ENCODE measurements at regions not wholly inside any gene's neighbourhood (a gene's known extent, or its start where the extent isn't known, plus 50 kb on each side); places are given as distances from the start of the nearest gene placed in this dataset.

GRCh38 chr11:94705891-94706615, 62.1 kb upstream of the AMOTL1 start:
- no peak for ATAC-seq
- H3K27ac ChIP-seq = no peak overlapping the region
- no peak overlapping the region for H3K4me2 ChIP-seq
- DNase-seq (ENCODE audit: low read depth in 1 of 2, low spot score in 1 of 2) = no peak
- ChIA-PET CTCF (interaction anchor here (1.7 kb wide), 1 partner anchor 35 kb away, joined by 3 read pairs; no protein-coding TSS in a partner anchor), POLR2A (no interaction called here)
- no peaks in the 10 kb centered on the region for H3K9me3 ChIP-seq
- no peak for FAIRE-seq
- no peak overlapping the region for H3K4me3 ChIP-seq
- H3K4me1 ChIP-seq = no peaks in the 10 kb centered on the region
- 53% methylated on average over 6 of the region's 6 CpGs for WGBS (ENCODE audit: missing lambda C conversion rate)
- TF ChIP-seq HOXB5 (CRISPR knock-in tag; IDR thresholded peaks at IDR 0.05) (no peak), ATOH8 (CRISPR knock-in tag; IDR thresholded peaks at IDR 0.05; ENCODE audit: low read depth) (no peak), CBX8 (IDR thresholded peaks at IDR 0.05) (no peak), TFCP2L1 (CRISPR knock-in tag; IDR thresholded peaks at IDR 0.05) (no peak), JUNB (IDR thresholded peaks at IDR 0.05) (no peak), HES2 (IDR thresholded peaks at IDR 0.05) (no peak), CTCF (IDR thresholded peaks at IDR 0.05) (no peak), RNF2 (IDR thresholded peaks at IDR 0.05; ENCODE audit: borderline replicate concordance, low read depth) (no peak), SMC3 (IDR thresholded peaks at IDR 0.05) (no peak), HDAC2 (IDR thresholded peaks at IDR 0.05) (no peak), TP53 (CRISPR knock-in tag; IDR thresholded peaks at IDR 0.05) (no peak), CEBPB (IDR thresholded peaks at IDR 0.05) (no peak), MAX (IDR thresholded peaks at IDR 0.05) (no peak), HEYL (CRISPR knock-in tag; IDR thresholded peaks at IDR 0.05) (no peak), ZSCAN20 (CRISPR knock-in tag; IDR thresholded peaks at IDR 0.05) (no peak), BHLHE40 (IDR thresholded peaks at IDR 0.05; ENCODE audit: low read depth, low read length) (no peak)

- ATAC-seq = no peak
- CTCF ChIA-PET = no interaction called here
- no peak overlapping the region for H3K27ac ChIP-seq
- H3K9me3 ChIP-seq = no peaks in the 10 kb centered on the region
- POLR2A ChIA-PET = no interaction called here
- no peak overlapping the region for H3K4me3 ChIP-seq
- 83% methylated on average over 4 of the region's 4 CpGs for WGBS (ENCODE audit: missing lambda C conversion rate)
- TF ChIP-seq FOSL2 (IDR thresholded peaks at IDR 0.05) (no peak), FOSL2 (CRISPR knock-in tag; IDR thresholded peaks at IDR 0.05) (no peak), REST (IDR thresholded peaks at IDR 0.05) (no peak), FOSB (CRISPR knock-in tag; IDR thresholded peaks at IDR 0.05) (no peak), HMGXB4 (CRISPR knock-in tag; IDR thresholded peaks at IDR 0.05; ENCODE audit: borderline replicate concordance) (no peak), PHF8 (IDR thresholded peaks at IDR 0.05; ENCODE audit: borderline replicate concordance, low read depth) (no peak), EP300 (IDR thresholded peaks at IDR 0.05) (no peak)
- H3K4me1 ChIP-seq = no peaks in the 10 kb centered on the region
- no peak overlapping the region for H3K4me2 ChIP-seq
- DNase-seq (ENCODE audit: low read depth in 1 of 2, low spot score in 1 of 2) = no peak
- FAIRE-seq = no peak
Observed at GRCh38 chr11:94708176-94708575, 60.0 kb upstream of the AMOTL1 start.
